ENCODE measurements at regions not wholly inside any gene's neighbourhood (a gene's known extent, or its start where the extent isn't known, plus 50 kb on each side); places are given as distances from the start of the nearest gene placed in this dataset.

GRCh38 chr2:15841776-15842560, 98.4 kb upstream of the MYCN start:
- intact Hi-C loops (cut with DNase I): no loop called here
- no peak for DNase-seq (ENCODE audit: low spot score)

GRCh38 chr2:15842758-15843666, 97.3 kb upstream of the MYCN start:
- intact Hi-C loops (cut with DNase I): no loop called here
- DNase-seq (ENCODE audit: low spot score): no peak

- intact Hi-C loops (cut with DNase I): no loop called here
- DNase-seq (ENCODE audit: low spot score): no peak
Observed at GRCh38 chr2:15844211-15844801, 96.0 kb upstream of the MYCN start.

GRCh38 chr2:15845294-15845693, 95.1 kb upstream of the MYCN start:
- intact Hi-C loops (cut with DNase I): no loop called here
- no peak for DNase-seq (ENCODE audit: low spot score)

GRCh38 chr2:15845737-15846405, 94.5 kb upstream of the MYCN start:
- intact Hi-C loops (cut with DNase I): no loop called here
- no peak for DNase-seq (ENCODE audit: low spot score)

GRCh38 chr2:15846626-15847025, 93.7 kb upstream of the MYCN start:
- DNase-seq (ENCODE audit: low spot score): no peak
- intact Hi-C loops (cut with DNase I): no loop called here

GRCh38 chr2:15850534-15850933, 89.8 kb upstream of the MYCN start:
- DNase-seq (ENCODE audit: low spot score): no peak
- intact Hi-C loops (cut with DNase I): no loop called here

- intact Hi-C loops (cut with DNase I): no loop called here
- DNase-seq (ENCODE audit: low spot score): no peak
Observed at GRCh38 chr2:15851076-15851693, 89.2 kb upstream of the MYCN start.

- intact Hi-C loops (cut with DNase I): no loop called here
- DNase-seq (ENCODE audit: low spot score): no peak
Observed at GRCh38 chr2:15852811-15853210, 87.5 kb upstream of the MYCN start.

- DNase-seq (ENCODE audit: low spot score): no peak
- intact Hi-C loops (cut with DNase I): no loop called here
Observed at GRCh38 chr2:15853903-15854302, 86.4 kb upstream of the MYCN start.

GRCh38 chr2:15855766-15856260, 84.5 kb upstream of the MYCN start:
- no peak for DNase-seq (ENCODE audit: low spot score)
- intact Hi-C loops (cut with DNase I): no loop called here

GRCh38 chr2:15856318-15856717, 84.0 kb upstream of the MYCN start:
- intact Hi-C loops (cut with DNase I): no loop called here

GRCh38 chr2:15858466-15858865, 81.9 kb upstream of the MYCN start:
- DNase-seq (ENCODE audit: low spot score): no peak
- intact Hi-C loops (cut with DNase I): no loop called here

More at GRCh38 chr2:15856318-15856717, 84.0 kb upstream of the MYCN start:
- DNase-seq (ENCODE audit: low spot score): no peak

- DNase-seq (ENCODE audit: low spot score): no peak
- intact Hi-C loops (cut with DNase I): no loop called here
Observed at GRCh38 chr2:15860051-15860663, 80.2 kb upstream of the MYCN start.

- intact Hi-C loops (cut with DNase I): no loop called here
- DNase-seq (ENCODE audit: low spot score): no peak
Observed at GRCh38 chr2:15860760-15861159, 79.6 kb upstream of the MYCN start.

GRCh38 chr2:15861172-15861822, 79.1 kb upstream of the MYCN start:
- DNase-seq (ENCODE audit: low spot score): no peak
- intact Hi-C loops (cut with DNase I): no loop called here

- intact Hi-C loops (cut with DNase I): no loop called here
- DNase-seq (ENCODE audit: low spot score): no peak
Observed at GRCh38 chr2:15861898-15862297, 78.5 kb upstream of the MYCN start.

- no peak for DNase-seq (ENCODE audit: low spot score)
- intact Hi-C loops (cut with DNase I): no loop called here
Observed at GRCh38 chr2:15863089-15863488, 77.3 kb upstream of the MYCN start.

Measured in cardiac septum (tissue), 1 donor.